Stimulated activated CD4-positive, alpha-beta T cell treated with anti-CD3 and anti-CD28 coated beads, Interleukin-1b, Interleukin-23, amount 100 ng/mL, for 48 hours (primary cell): ENCODE measurements at regions not wholly inside any gene's neighbourhood (a gene's known extent, or its start where the extent isn't known, plus 50 kb on each side); places are given as distances from the start of the nearest gene placed in this dataset.
"Not testable (repeated sequence)": the region's sequence is repeated elsewhere in the genome, so short reads cannot be mapped to it uniquely, and the experiment has no call there.

ENCODE experiments used
- DNase-seq: peaks from one replicate; pipeline ENCODE4 v3.0.0-alpha.2; 2020

GRCh38 chr5:74530326-74531050 lies 110.0 kb downstream of the ENC1 start:
- DNase-seq: no peak

GRCh38 chr5:74529101-74529500 lies 111.4 kb downstream of the ENC1 start:
- DNase-seq: no peak

DNA sequence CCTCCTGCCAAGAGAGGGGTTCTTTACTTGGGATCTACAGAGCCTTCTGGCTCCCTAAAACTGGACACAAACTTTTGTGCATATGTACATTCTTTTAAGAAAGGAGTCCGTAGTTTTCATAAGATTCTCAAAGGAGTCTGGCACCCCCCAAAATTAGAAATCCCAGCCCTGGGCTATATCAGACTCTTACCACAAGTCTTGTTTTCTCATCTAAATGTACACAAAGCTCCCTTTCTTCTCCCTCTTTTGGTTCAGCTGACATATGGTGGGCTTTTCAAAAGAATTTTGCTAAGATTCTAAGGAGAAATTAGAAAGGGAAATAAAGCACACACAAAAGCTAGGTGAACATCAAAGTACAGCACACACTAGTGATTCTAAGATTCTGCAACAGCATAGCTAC lies 114.4 kb downstream of the ENC1 start:
- no peak for DNase-seq

DNA sequence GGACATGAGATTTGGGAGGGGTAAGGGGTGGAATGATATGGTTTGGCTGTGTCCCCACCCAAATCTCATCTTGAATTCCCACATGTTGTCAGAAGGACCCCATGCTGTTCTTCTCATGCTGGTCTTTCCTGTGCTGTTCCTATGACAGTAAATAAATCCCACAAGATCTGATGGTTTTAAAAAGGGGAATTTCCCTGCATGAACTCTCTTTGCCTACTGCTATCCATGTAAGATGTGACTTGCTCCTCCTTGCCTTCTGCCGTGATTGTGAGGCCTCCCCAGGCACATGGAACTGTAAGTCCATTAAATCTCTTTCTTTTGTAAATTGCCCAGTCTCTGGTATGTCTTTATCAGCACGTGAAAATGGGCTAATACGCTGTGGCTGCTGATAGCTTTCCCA lies 115.8 kb downstream of the ENC1 start:
- DNase-seq: not testable (repeated sequence)

DNA sequence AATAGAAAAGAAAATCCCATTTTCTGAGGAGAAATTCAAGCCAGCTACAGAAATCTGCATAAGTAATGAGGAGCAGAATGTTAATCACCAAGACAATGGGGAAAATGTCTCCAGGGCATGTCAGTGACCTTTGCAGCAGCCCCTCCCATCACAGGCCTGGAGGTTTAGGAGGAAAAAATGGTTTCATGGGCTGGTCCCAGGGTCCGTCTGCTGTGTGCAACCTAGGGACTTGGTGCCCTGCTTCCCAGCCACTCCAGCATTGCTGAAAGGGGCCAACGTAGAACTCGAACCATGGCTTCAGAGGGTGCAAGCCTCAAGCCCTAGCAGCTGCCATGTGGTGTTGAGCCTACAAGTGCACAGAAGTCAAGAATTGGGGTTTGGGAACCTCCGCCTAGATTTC lies 116.8 kb downstream of the ENC1 start:
- not testable (repeated sequence) for DNase-seq

DNA sequence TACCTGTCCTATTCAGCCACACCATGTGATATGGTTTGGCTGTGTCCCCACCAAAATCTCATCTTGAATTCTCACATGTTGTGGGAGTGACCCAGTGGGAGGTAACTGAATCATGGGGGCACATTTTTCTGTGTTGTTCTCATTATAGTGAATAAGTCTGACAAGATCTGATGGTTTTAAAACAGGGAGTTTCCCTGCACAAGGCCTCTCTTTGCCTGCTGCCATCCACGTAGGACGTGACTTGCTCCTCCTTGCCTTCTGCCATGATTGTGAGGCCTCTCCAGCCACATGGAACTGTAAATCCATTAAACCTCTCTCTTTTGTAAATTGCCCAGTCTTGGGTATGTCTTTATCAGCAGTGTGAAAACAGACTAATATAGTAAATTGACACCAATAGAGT lies 117.7 kb downstream of the ENC1 start:
- DNase-seq: not testable (repeated sequence)

DNA sequence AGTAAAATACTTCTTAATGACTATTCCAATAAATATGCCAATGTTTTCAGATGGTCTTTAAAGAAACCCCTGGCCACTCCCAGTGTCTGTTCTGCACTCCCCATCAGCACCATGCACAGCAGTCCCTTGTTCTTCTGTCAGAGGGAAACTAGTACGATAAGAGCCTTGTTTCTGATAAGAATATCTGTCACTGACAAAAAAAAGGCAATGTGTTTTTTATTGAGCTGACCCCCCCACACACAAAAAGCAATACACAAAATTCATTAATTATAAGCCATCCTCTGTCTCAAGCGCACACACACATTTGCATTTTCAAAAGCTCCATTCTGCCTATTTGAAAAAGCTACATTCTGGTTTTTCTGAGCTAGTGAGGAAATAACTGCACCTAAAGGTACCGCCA lies 119.1 kb downstream of the ENC1 start:
- DNase-seq: no peak

DNA sequence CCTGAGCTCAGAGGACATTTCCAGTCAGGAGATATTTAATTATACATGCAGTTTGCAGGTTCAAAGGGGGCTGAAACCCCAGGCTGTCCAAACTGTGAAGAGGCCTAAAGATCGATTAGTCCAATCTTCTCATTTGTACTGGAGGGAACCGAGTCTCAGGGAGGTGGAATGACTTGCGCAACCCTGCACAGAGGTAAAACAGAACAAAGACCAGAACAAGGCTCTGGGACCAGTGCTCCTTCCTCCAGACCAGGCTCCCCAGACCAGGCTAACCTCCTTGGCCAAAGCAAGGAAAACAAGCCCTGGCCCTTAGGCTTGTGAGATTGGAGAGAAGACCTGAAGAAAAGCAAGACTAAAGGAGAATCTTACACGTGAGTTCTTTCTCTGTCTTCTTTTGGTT lies 120.8 kb downstream of the ENC1 start:
- no peak for DNase-seq

- no peak for DNase-seq
Observed at GRCh38 chr5:74519161-74519571, 121.4 kb downstream of the ENC1 start.

DNA sequence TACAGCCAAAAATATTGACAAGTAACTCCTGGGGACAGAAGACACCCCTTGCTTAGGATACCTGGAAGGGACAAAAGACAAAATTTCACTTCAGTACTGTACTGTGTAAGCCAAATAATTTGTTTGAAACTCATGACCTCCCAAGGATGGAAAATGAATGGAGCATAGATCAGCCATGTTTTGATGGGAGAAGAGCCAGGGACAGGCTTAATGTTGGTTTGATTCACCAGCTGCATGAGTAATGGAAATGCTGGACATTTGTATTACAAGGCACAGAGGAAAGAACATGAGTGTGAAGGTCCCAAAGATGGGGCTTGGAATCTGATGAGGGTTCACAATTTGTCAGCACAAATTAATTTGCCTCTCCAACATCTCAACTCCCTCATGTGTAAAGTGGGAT lies 122.8 kb downstream of the ENC1 start:
- no peak for DNase-seq

DNA sequence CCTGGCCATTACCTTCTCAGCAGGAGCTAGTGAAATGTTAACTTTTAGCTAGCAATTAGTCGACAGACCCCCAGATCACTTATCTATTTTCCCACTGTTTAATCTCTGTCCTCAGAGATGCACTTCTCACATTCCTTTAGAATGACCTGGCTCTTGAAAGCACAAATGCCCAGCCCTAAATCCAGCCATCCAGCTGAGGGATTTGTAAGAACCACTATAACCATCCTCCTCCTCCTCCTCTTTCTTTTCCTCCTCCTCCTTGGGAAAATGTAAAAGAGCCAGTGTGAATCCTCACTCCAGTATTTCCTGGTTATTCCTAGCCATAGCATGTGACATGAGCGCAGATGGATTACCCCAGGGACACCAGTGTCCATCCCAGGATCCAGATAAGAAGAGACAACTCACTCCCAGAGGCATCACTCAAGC lies 124.3 kb downstream of the ENC1 start:
- DNase-seq: no peak

DNA sequence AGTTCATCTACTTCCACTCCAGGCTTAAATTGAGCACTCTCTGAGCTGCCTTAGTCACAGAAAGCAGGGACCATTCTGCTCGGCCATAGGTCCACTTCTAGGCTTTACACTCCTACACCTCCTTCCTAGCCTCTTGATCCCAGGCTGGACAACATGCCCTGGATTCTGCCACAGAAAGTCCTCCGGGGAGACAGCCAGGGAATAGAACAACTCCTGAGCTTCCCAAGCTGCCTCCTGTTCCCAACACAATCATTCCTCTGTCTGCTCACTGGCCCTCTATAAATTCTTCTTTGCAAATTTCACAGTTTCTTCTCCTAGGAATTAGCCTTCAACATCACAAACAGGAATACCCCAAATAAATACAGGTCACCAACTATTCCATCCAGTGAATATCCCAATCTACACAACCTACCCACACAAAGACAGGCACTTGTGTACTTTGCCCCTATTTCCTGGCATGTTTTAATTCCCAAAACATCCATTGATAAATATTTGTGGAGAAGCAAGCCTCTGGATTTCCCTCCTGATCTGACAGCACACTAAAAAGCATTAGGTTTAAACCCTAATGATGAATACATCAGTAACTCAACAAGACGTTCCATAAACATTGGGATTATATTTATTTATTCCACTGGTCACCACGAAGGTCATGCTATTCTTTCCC lies 125.5 kb downstream of the ENC1 start:
- DNase-seq: no peak

- not testable (repeated sequence) for DNase-seq
Observed at GRCh38 chr5:74511770-74512169, 128.8 kb downstream of the ENC1 start.

- no peak for DNase-seq
Observed at GRCh38 chr5:74510476-74511075, 130.0 kb downstream of the ENC1 start.

GRCh38 chr5:74507370-74508005 lies 133.0 kb downstream of the ENC1 start:
- DNase-seq: no peak

GRCh38 chr5:74506119-74506518 lies 134.4 kb downstream of the ENC1 start:
- no peak for DNase-seq

DNA sequence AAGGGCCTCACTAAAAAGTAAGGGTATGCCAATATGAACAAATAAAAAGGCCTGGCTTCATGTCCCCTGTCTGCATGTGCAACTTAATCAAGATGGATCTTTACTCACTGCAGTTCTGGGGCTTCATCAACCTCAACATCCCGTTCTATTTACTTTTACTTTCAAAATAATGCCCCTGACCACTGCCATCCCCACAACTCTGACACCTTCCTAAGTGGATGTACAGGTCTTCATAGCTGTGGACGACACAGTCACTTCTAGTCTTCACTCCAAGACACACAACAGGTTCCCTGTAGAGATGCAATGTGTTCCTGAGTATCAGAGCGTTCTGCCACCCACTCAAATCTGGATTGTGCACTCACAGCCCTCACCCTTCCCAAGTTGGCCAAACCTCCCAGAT lies 136.1 kb downstream of the ENC1 start:
- DNase-seq: no peak

- DNase-seq: no peak
Observed at GRCh38 chr5:74502479-74502950, 138.0 kb downstream of the ENC1 start.

DNA sequence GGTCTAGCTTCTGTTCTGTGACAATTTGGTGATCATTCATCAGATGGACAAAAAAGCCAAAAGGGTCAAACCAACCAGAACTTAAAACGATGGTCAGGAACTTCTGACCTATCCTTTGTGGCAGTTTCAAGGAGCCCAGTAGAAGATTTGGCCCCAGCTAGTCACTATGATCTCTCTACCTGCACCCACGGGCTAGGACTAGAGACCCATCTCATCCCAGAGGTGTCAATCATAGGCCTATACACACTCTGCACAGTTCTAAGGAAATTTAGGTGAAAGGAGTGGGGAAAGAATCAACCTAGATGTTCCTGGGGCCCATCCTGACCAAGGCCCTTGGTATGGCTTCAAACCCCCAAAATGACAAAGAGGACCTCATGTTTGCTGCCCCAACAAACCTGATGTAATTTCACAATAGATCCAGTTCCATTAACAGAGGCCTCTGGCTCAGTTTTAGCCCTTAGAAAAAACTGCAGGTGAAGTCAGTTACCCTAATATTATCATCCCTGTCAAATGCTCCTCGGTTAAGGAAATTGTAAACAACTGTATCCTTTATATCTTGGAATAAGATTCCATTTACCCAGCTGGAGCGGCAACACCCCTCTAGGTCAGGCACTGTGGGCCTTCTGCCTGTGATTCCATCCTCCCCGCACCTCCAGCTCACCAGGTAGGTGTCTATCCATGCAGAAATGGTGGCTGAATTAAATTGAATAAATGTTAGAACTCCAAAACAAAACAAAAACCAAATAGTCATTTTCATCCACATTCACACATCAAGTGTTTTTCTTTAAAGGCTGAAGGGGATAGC lies 138.7 kb downstream of the ENC1 start:
- DNase-seq: no peak

DNA sequence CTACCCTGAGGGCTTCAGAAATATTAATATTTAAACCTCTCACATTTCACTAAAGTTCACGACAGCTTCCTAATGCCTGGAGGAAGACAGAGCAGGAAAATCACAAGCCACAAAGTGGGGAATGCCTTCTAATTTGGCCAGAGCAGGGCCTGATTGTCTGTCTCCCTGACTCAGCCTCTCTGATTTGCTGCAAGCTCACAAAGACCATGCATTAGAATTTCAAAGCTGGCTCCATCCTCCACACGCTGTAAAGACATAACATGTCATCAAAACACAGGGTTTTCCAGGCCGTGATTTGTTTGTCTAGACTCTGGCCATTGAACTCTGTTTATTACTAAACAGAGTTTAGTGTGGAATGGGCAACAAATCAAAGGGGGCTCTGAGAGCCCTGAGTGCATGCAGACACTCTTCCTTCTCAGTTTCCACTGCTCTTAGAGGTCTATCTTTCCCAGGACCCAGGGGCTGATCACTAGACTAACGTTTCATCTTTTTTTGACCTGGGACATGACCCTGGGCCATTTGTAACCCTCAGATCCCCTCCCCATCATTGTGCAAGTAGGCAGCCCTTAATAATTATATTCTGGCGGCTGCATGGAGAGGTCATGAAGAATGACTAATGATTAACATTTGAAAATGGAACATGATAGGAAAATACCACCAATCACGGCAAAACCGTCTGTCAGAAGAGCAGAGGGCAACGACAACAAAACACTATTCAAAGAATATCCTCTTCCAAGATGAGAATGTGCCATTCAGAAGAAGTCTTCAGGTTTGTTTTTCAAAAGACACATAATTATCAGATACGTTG lies 140.2 kb downstream of the ENC1 start:
- no peak for DNase-seq

DNA sequence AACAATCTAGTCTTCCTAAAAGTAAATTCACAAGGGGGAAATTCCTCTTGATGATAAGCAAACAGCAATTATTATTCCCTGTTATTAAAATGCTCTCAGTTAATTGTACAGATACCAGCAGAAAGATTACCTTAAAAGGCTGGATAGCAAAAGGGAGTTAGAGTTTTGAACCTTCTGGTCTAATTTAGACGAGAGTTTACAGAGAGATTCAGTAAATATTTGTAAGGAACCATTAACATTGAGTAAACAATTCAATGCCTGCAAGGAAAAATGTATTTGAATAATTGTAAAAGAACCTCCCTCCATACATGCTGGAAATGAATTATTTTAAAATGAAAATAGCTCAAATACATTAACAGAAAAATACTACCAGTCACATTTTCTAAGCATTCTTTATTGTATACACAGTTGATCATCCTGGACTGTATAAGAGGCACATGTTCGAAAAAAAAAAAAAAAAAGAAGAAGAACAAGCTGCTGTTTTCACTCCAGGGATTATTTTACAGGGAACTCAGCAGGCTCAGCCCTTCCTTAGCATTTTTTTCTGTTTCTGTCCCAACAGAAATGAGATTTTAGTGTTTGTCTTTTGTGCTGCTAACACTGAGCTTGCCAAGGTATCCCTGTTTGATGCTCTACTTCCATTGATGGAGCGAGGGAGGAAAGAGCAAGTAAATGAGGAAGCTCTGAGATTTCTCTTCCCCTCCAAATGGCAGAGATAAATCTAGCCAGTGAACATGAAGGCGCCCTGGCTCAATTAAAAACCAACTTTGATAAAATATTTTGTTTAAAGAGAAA lies 141.1 kb downstream of the ENC1 start:
- DNase-seq: no peak
